ENCODE measurements at regions not wholly inside any gene's neighbourhood (a gene's known extent, or its start where the extent isn't known, plus 50 kb on each side); places are given as distances from the start of the nearest gene placed in this dataset.

- no peak for TF ChIP-seq CTCF (IDR thresholded peaks at IDR 0.05; ENCODE audit: low read length)
- TF ChIP-seq EZH2 (optimal IDR thresholded peaks at IDR 0.05; ENCODE audit: low read depth, low read length) = no peak
These were observed 275.7 kb downstream of the SOX4 start for GRCh38 chr6:21869085-21869771.

Measured in MM.1S (cell line).